Adipocyte (in vitro differentiated cells): ENCODE measurements at regions not wholly inside any gene's neighbourhood (a gene's known extent, or its start where the extent isn't known, plus 50 kb on each side); places are given as distances from the start of the nearest gene placed in this dataset.

Experiments used
- DNase-seq: peaks from one replicate; pipeline ENCODE4 v3.0.0-alpha.2; 2015; ENCODE audit warnings: low read depth
- H3K27me3 ChIP-seq: replicated peaks from 2 replicates; pipeline ENCODE4 v1.7.0; 2013; ENCODE audit warnings: mild to moderate bottlenecking, low read length, moderate library complexity; ENCODE audit not compliant: control insufficient read depth, insufficient read depth
- H3K36me3 ChIP-seq: 2 replicates; pipeline ENCODE4 v1.7.0; 2013; ENCODE audit warnings: low read length, mild to moderate bottlenecking, moderate library complexity; ENCODE audit not compliant: control insufficient read depth, insufficient read depth, severe bottlenecking
- H3K4me1 ChIP-seq: 2 replicates; pipeline ENCODE4 v1.7.0; 2013; ENCODE audit warnings: mild to moderate bottlenecking, low read length, moderate library complexity; ENCODE audit not compliant: control insufficient read depth, insufficient read depth
- H3K4me3 ChIP-seq: 2 replicates; pipeline ENCODE4 v1.7.0; 2013; ENCODE audit warnings: mild to moderate bottlenecking, low read length, moderate library complexity
- H3K9ac ChIP-seq: 2 replicates; pipeline ENCODE4 v1.7.0; 2013; ENCODE audit warnings: mild to moderate bottlenecking, low read length, moderate library complexity
- H3K9me3 ChIP-seq: 2 replicates; pipeline ENCODE4 v1.7.0; 2013; ENCODE audit warnings: mild to moderate bottlenecking, low read length, moderate library complexity; ENCODE audit not compliant: control insufficient read depth

GRCh38 chr9:75461183-75461582 is 372.9 kb downstream of the OSTF1 start:
- Histone ChIP-seq H3K9ac (no peak overlapping the region), H3K4me1 (peaks cover 18% of the 10 kb centered on the region), H3K9me3 (no peaks in the 10 kb centered on the region), H3K4me3 (no peak overlapping the region), H3K36me3 (no peaks in the 10 kb centered on the region), H3K27me3 (no peaks in the 10 kb centered on the region)
- no peak for DNase-seq

GRCh38 chr9:75462866-75463265 is 374.6 kb downstream of the OSTF1 start:
- Histone ChIP-seq H3K36me3 (no peaks in the 10 kb centered on the region), H3K4me1 (peaks cover 13% of the 10 kb centered on the region), H3K9ac (no peak overlapping the region), H3K4me3 (no peak overlapping the region), H3K9me3 (no peaks in the 10 kb centered on the region), H3K27me3 (no peaks in the 10 kb centered on the region)
- DNase-seq = no peak

- H3K4me1 ChIP-seq = peaks cover 13% of the 10 kb centered on the region
Measured at GRCh38 chr9:75463871-75464270, 375.6 kb downstream of the OSTF1 start.

GRCh38 chr9:75464726-75465125 is 376.4 kb downstream of the OSTF1 start:
- no peak for DNase-seq
- no peaks in the 10 kb centered on the region for H3K36me3 ChIP-seq
- H3K9me3 ChIP-seq = no peaks in the 10 kb centered on the region
- no peak overlapping the region for H3K9ac ChIP-seq
- H3K4me3 ChIP-seq = no peak overlapping the region
- no peaks in the 10 kb centered on the region for H3K27me3 ChIP-seq
- peaks cover 13% of the 10 kb centered on the region for H3K4me1 ChIP-seq

More at GRCh38 chr9:75463871-75464270, 375.6 kb downstream of the OSTF1 start:
- H3K9me3 ChIP-seq = no peaks in the 10 kb centered on the region
- no peaks in the 10 kb centered on the region for H3K36me3 ChIP-seq
- H3K9ac ChIP-seq = no peak overlapping the region
- no peak for DNase-seq
- H3K27me3 ChIP-seq = no peaks in the 10 kb centered on the region
- no peak overlapping the region for H3K4me3 ChIP-seq

- Histone ChIP-seq H3K27me3 (no peaks in the 10 kb centered on the region), H3K4me3 (no peak overlapping the region), H3K9ac (no peak overlapping the region), H3K4me1 (peaks cover 13% of the 10 kb centered on the region), H3K36me3 (no peaks in the 10 kb centered on the region), H3K9me3 (no peaks in the 10 kb centered on the region)
- DNase-seq = peak; percentile 1
Measured at GRCh38 chr9:75467142-75467541, 378.8 kb downstream of the OSTF1 start.

- no peaks in the 10 kb centered on the region for H3K36me3 ChIP-seq
Measured at GRCh38 chr9:75471549-75472114, 383.3 kb downstream of the OSTF1 start.

GRCh38 chr9:75482566-75482965 is 394.3 kb downstream of the OSTF1 start:
- H3K9me3 ChIP-seq = peaks cover 7% of the 10 kb centered on the region
- H3K4me1 ChIP-seq = peaks cover 9% of the 10 kb centered on the region
- H3K27me3 ChIP-seq = no peaks in the 10 kb centered on the region
- DNase-seq = no peak
- no peaks in the 10 kb centered on the region for H3K36me3 ChIP-seq
- H3K9ac ChIP-seq = no peak overlapping the region
- no peak overlapping the region for H3K4me3 ChIP-seq

More at GRCh38 chr9:75471549-75472114, 383.3 kb downstream of the OSTF1 start:
- Histone ChIP-seq H3K4me3 (no peak overlapping the region), H3K27me3 (peaks cover 6% of the 10 kb centered on the region), H3K4me1 (peaks cover 13% of the 10 kb centered on the region), H3K9ac (no peak overlapping the region), H3K9me3 (no peaks in the 10 kb centered on the region)
- no peak for DNase-seq

- Histone ChIP-seq H3K36me3 (no peaks in the 10 kb centered on the region), H3K9me3 (no peaks in the 10 kb centered on the region), H3K4me3 (no peak overlapping the region), H3K4me1 (peaks cover 9% of the 10 kb centered on the region), H3K27me3 (no peaks in the 10 kb centered on the region), H3K9ac (no peak overlapping the region)
- DNase-seq = no peak
Measured at GRCh38 chr9:75483636-75484035, 395.3 kb downstream of the OSTF1 start.

- Histone ChIP-seq H3K36me3 (no peaks in the 10 kb centered on the region), H3K9me3 (no peaks in the 10 kb centered on the region), H3K9ac (no peak overlapping the region), H3K4me3 (no peak overlapping the region), H3K4me1 (peaks cover 12% of the 10 kb centered on the region), H3K27me3 (no peaks in the 10 kb centered on the region)
- DNase-seq = no peak
Measured at GRCh38 chr9:75487856-75488718, 399.8 kb downstream of the OSTF1 start.

GRCh38 chr9:75488719-75489110 is 400.4 kb downstream of the OSTF1 start:
- H3K27me3 ChIP-seq = no peaks in the 10 kb centered on the region
- no peaks in the 10 kb centered on the region for H3K9me3 ChIP-seq
- H3K4me3 ChIP-seq = no peak overlapping the region
- H3K9ac ChIP-seq = no peak overlapping the region
- DNase-seq = no peak
- H3K4me1 ChIP-seq = peaks cover 12% of the 10 kb centered on the region
- H3K36me3 ChIP-seq = no peaks in the 10 kb centered on the region

- DNase-seq = no peak
- Histone ChIP-seq H3K9ac (no peak overlapping the region), H3K4me3 (no peak overlapping the region), H3K9me3 (no peaks in the 10 kb centered on the region), H3K4me1 (peaks cover 12% of the 10 kb centered on the region), H3K27me3 (no peaks in the 10 kb centered on the region), H3K36me3 (no peaks in the 10 kb centered on the region)
Measured at GRCh38 chr9:75490326-75490725, 400.1 kb upstream of the PCSK5 start.
